IPS DF 6.9 (cell line): ENCODE measurements at regions not wholly inside any gene's neighbourhood (a gene's known extent, or its start where the extent isn't known, plus 50 kb on each side); places are given as distances from the start of the nearest gene placed in this dataset.
"Not testable (repeated sequence)": the region's sequence is repeated elsewhere in the genome, so short reads cannot be mapped to it uniquely, and the experiment has no call there.

Experiments used
- DNase-seq: peaks from one replicate; pipeline ENCODE4 v3.0.0-alpha.2; 2013; ENCODE audit warnings: low read depth, low spot score
- H3K27ac ChIP-seq: one replicate; pipeline ENCODE4 v1.5.1; 2013; ENCODE audit warnings: low read length, control low read depth
- H3K27me3 ChIP-seq: 2 replicates; pipeline ENCODE4 v1.6.1; 2013; ENCODE audit warnings: mild to moderate bottlenecking, low read length; ENCODE audit not compliant: control insufficient read depth, insufficient read depth
- H3K36me3 ChIP-seq: 2 replicates; pipeline ENCODE4 v1.6.1; 2013; ENCODE audit warnings: low read length; ENCODE audit not compliant: control insufficient read depth, insufficient read depth
- H3K4me1 ChIP-seq: 2 replicates; pipeline ENCODE4 v1.6.1; 2013; ENCODE audit warnings: low read length; ENCODE audit not compliant: control insufficient read depth, insufficient read depth
- H3K4me3 ChIP-seq: 2 replicates; pipeline ENCODE4 v1.5.1; 2013; ENCODE audit warnings: mild to moderate bottlenecking, low read length
- H3K9me3 ChIP-seq: 2 replicates; pipeline ENCODE4 v1.6.1; 2013; ENCODE audit warnings: low read length, inconsistent platforms; ENCODE audit not compliant: control insufficient read depth, insufficient read depth
- WGBS: extraction: QIAGEN DNeasy Blood & Tissue Kit; methylation state at CpG from one replicate; pipeline ENCODE4 v1.1.7; 2013; ENCODE audit warnings: mixed read lengths, missing lambda C conversion rate; ENCODE audit not compliant: insufficient read length, insufficient coverage; 5-methylcytosine and 5-hydroxymethylcytosine counted together

DNA sequence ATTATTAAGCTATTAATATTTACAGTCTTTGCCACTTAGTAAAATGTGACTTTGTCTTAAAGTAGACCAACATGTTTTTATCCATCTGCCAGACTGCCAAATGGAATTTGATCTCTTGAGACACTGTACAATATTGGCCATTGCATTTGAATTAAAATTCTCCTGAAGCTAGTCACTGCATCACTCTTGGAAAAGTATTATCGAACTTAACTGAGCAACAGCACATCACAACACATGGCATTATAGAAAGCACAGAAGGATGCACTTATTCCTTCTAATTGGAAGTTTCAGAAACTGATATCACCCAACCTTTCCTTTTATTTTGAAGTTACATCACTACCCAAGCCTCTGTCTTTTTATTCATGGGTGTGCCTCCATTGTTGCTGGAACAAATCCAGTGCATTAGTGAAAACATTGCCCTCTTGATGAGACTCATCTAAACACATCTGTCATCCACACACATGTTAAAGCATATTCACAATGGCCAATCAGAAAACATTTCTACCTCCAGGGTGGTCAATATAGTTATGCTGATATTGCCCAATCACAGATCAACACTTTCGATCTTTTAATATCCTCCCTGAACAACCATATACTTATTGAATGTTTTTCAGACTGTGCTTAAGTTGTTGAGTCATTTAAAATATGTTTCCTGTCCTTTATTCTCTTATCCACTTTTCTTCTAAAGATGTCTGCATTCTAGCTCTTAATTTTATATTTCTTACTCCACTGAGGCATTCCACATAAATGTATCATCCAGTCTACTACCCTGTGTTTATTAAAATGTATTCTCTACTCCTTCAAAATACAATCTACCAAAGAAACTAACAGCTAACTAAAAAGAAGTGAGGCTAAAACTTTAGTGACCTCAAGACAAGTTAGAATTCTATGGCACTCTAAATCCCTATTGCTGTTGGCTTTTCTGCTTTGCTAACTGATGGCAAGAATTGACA, 535.0 kb downstream of the RFPL4B start:
- DNase-seq: no peak
- Histone ChIP-seq H3K4me3 (no peak overlapping the region), H3K4me1 (no peaks in the 10 kb centered on the region), H3K27me3 (no peaks in the 10 kb centered on the region), H3K36me3 (no peaks in the 10 kb centered on the region), H3K9me3 (no peaks in the 10 kb centered on the region), H3K27ac (no peak overlapping the region)
- WGBS: no CpG with 5 or more reads among the region's 2 CpGs

DNA sequence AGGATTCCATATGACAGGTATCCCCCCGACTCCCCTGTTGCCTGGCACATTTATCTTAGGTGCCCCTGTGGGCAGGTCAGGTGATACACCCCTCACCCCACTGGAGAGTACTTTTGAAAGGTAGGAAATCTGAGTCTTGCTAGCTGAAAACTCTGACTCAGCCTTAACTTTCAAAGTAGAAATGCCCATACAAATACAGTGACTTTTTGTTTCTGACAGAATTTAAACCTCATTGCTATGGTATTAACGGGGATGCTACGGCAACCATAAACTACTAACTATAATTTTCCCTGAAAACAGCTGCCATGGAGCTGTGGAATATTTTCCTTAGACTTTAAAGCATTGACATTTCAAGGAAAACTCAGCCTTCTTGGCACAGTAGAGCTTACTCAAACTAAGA, 536.0 kb downstream of the RFPL4B start:
- Histone ChIP-seq H3K9me3 (no peaks in the 10 kb centered on the region), H3K4me1 (no peaks in the 10 kb centered on the region), H3K27ac (no peak overlapping the region), H3K27me3 (no peaks in the 10 kb centered on the region), H3K36me3 (no peaks in the 10 kb centered on the region), H3K4me3 (no peak overlapping the region)
- no peak for DNase-seq
- WGBS: no CpG with 5 or more reads among the region's 3 CpGs

DNA sequence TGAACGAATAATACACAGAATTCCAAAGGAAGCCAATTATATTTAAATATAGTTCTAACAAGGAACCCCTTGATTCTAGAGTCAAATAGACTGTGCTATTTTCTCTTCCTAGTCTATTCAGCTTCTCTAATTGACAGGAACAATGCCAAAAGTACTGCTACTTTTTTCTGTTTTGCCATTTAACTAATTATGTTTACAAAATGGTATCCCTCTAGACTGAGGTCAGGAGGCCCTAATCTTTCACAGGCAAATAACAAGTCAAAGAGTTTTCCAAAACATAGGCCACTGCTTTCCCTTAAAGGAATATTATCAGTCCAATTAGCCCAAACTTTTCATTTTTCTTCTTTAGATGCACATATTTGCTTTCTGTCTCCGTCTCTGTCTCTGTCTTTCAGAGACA, 539.3 kb downstream of the RFPL4B start:
- no peak for DNase-seq
- Histone ChIP-seq H3K27me3 (no peaks in the 10 kb centered on the region), H3K27ac (no peak overlapping the region), H3K4me1 (no peaks in the 10 kb centered on the region), H3K4me3 (no peak overlapping the region), H3K9me3 (no peaks in the 10 kb centered on the region), H3K36me3 (no peaks in the 10 kb centered on the region)
- WGBS: no CpG with 5 or more reads among the region's 2 CpGs

DNA sequence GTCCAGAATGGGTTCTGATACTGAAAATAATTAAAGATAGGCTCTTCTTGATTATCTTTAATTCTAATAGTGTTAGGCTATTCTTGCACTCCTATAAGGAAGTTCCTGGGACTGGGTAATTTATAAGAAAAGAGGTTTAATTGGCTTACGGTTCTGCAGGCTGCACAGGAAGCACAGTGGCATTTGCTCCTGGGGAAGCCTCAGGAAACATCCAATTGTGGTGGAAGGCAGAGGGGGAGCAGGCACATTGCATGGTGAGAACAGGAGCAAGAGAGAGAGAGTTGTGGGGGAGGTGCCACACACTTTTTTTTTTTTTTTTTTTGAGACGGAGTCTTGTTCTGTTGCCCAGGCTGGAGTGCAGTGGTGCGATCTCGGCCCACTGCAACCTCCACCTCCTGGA, 540.3 kb downstream of the RFPL4B start:
- no CpG with 5 or more reads among the region's 4 CpGs for WGBS

DNA sequence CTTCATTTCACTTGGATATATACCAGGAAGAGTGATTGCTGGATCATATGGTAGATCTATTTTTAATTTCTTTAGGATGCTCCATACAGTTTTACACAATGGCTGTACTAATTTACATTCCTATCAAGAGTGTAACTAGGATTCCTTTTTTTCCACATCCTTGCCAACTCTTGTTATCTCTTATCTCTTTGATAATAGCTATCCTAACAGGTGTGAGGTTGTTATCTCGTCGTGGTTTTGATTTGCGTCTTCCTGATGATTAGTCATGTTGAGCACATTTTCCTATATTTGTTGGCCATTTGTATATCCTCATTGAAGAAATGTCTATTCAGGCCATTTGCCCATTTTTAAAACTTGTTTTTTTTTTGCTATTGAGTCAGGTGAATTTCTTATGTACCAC, 552.4 kb downstream of the RFPL4B start:
- Histone ChIP-seq H3K27ac (no peak overlapping the region), H3K36me3 (no peaks in the 10 kb centered on the region), H3K9me3 (no peaks in the 10 kb centered on the region), H3K27me3 (no peaks in the 10 kb centered on the region), H3K4me3 (no peak overlapping the region), H3K4me1 (no peaks in the 10 kb centered on the region)
- no peak for DNase-seq
- WGBS: no CpG with 5 or more reads among the region's 3 CpGs

More for the DNA sequence above, 540.3 kb downstream of the RFPL4B start:
- H3K4me3 ChIP-seq, H3K36me3 ChIP-seq, DNase-seq, H3K27ac ChIP-seq, H3K4me1 ChIP-seq, H3K9me3 ChIP-seq, H3K27me3 ChIP-seq: not testable (repeated sequence)

DNA sequence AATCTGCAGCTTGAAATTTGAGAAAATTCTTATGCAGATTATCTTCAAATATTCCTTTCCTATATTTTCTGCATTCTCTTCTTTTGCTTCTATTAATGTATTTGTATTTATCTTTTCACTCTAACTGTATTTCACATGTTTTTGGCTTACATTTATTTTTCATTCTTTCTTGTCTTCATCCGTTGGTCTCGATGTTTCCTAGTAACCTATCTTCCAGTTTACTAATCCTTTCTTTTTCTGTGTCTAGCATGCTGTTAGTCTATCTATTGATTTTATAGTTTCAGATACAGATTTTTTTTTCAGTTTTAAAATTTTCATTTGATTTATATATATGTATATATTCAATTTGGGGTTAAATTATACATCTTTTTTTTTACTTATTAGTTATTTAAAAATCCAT, 556.2 kb downstream of the RFPL4B start:
- Histone ChIP-seq H3K4me3 (no peak overlapping the region), H3K9me3 (no peaks in the 10 kb centered on the region), H3K27me3 (no peaks in the 10 kb centered on the region), H3K27ac (no peak overlapping the region), H3K4me1 (no peaks in the 10 kb centered on the region), H3K36me3 (no peaks in the 10 kb centered on the region)
- WGBS: no CpG with 5 or more reads among the region's 2 CpGs
- no peak for DNase-seq

DNA sequence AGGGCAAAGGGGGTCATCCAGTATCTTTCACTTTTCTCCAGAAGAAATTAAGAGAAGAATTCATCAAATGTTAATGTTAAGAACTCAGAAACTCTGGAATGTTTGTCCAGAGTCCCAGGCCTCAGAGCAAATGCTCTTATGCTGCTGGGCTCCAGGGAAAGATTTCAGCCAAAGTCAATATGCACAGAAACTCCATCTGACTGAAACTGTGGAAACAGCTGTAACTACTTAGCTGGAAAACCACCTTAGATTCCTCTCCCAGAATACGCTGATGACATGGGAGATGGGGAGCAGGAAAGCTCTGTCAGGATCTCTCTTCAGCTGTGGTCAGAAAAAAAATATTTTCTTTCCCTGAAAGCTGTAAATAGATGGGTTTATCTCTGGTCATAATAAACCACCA, 559.6 kb downstream of the RFPL4B start:
- Histone ChIP-seq H3K27ac (no peak overlapping the region), H3K27me3 (no peaks in the 10 kb centered on the region), H3K9me3 (no peaks in the 10 kb centered on the region), H3K36me3 (no peaks in the 10 kb centered on the region), H3K4me3 (no peak overlapping the region), H3K4me1 (no peaks in the 10 kb centered on the region)
- WGBS: no CpG with 5 or more reads among the region's 1 CpG
- DNase-seq: no peak

DNA sequence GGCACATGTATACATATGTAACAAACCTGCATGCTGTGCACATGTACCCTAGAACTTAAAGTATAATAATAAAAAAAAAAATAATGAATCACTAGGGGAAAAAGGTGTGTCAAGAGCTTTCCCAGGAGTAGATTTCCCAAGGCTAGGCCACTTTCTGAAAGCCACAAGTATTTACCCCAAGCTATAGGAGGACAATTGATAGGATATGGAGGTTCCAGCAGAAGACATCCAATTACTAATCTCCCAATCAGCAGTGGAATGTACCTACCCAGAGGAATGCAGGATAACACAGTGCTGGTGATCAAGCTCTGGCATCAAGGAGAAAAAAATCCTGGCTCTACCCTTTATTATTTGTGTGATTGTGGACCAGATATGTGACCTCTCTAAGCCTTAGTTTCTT, 562.7 kb downstream of the RFPL4B start:
- H3K36me3 ChIP-seq: no peaks in the 10 kb centered on the region
- H3K4me3 ChIP-seq: no peak overlapping the region
- H3K27ac ChIP-seq: no peak overlapping the region
- H3K4me1 ChIP-seq: no peaks in the 10 kb centered on the region
- no peak for DNase-seq
- no peaks in the 10 kb centered on the region for H3K9me3 ChIP-seq
- H3K27me3 ChIP-seq: no peaks in the 10 kb centered on the region

DNA sequence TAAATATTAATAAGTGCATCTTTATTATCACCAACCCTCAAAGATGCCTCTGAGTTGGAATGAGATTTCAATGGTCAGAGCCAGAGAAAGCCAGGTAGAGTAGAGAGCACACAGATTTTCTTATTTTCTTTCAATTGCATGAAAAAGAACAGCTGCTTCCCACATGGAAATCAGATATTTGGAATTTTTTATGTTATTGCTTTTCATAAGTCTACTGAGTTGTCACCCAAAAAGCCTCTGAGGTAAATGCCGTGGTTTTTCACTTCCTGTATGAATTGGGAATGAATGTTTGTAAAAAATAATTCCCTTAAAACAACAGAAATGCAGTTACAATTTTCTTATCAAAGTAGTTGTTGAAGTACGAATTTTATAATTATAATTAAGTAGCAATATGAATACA, 563.1 kb downstream of the RFPL4B start:
- 100% methylated on average over 1 of the region's 2 CpGs for WGBS
- Histone ChIP-seq H3K9me3 (no peaks in the 10 kb centered on the region), H3K27me3 (no peaks in the 10 kb centered on the region), H3K4me1 (no peaks in the 10 kb centered on the region), H3K4me3 (no peak overlapping the region), H3K36me3 (no peaks in the 10 kb centered on the region), H3K27ac (no peak overlapping the region)
- no peak for DNase-seq

DNA sequence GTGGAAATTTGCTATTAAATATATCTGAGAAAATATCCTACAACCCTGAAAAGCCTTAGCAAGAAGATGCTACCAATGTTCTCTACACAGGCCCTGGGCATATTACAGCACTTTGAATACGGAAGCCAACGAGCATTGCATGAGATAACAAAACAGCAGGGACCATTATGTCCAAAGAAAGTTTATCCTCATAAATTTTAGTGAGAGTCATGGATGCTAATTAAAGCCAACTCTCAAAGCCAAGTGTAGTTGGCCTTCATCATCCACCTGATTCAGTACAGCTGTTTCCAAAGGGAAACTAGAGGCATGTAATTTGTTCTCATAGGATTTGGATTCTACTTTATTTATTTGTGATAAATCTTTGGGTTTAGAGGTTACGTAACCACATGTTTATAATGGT, 564.8 kb downstream of the RFPL4B start:
- Histone ChIP-seq H3K27ac (no peak overlapping the region), H3K4me1 (no peaks in the 10 kb centered on the region), H3K27me3 (no peaks in the 10 kb centered on the region), H3K9me3 (no peaks in the 10 kb centered on the region), H3K4me3 (no peak overlapping the region), H3K36me3 (no peaks in the 10 kb centered on the region)
- no CpG with 5 or more reads among the region's 3 CpGs for WGBS
- DNase-seq: no peak
